ENCODE measurements at regions not wholly inside any gene's neighbourhood (a gene's known extent, or its start where the extent isn't known, plus 50 kb on each side); places are given as distances from the start of the nearest gene placed in this dataset.
"Not testable (repeated sequence)": the region's sequence is repeated elsewhere in the genome, so short reads cannot be mapped to it uniquely, and the experiment has no call there.

GRCh38 chr16:73099601-73100000 is 51.7 kb upstream of the ZFHX3 start:
- TF ChIP-seq POLR2AphosphoS5, POLR2A (IDR thresholded peaks at IDR 0.05): not testable (repeated sequence)
- TF ChIP-seq, protein P1, sequence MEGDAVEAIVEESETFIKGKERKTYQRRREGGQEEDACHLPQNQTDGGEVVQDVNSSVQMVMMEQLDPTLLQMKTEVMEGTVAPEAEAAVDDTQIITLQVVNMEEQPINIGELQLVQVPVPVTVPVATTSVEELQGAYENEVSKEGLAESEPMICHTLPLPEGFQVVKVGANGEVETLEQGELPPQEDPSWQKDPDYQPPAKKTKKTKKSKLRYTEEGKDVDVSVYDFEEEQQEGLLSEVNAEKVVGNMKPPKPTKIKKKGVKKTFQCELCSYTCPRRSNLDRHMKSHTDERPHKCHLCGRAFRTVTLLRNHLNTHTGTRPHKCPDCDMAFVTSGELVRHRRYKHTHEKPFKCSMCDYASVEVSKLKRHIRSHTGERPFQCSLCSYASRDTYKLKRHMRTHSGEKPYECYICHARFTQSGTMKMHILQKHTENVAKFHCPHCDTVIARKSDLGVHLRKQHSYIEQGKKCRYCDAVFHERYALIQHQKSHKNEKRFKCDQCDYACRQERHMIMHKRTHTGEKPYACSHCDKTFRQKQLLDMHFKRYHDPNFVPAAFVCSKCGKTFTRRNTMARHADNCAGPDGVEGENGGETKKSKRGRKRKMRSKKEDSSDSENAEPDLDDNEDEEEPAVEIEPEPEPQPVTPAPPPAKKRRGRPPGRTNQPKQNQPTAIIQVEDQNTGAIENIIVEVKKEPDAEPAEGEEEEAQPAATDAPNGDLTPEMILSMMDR (IDR thresholded peaks at IDR 0.05 in 8 of 11, conservative IDR thresholded peaks at IDR 0.05 in 3 of 11), result not testable (repeated sequence)

All from spleen (tissue), 7 donors.